ENCODE measurements at regions not wholly inside any gene's neighbourhood (a gene's known extent, or its start where the extent isn't known, plus 50 kb on each side); places are given as distances from the start of the nearest gene placed in this dataset.

DNA sequence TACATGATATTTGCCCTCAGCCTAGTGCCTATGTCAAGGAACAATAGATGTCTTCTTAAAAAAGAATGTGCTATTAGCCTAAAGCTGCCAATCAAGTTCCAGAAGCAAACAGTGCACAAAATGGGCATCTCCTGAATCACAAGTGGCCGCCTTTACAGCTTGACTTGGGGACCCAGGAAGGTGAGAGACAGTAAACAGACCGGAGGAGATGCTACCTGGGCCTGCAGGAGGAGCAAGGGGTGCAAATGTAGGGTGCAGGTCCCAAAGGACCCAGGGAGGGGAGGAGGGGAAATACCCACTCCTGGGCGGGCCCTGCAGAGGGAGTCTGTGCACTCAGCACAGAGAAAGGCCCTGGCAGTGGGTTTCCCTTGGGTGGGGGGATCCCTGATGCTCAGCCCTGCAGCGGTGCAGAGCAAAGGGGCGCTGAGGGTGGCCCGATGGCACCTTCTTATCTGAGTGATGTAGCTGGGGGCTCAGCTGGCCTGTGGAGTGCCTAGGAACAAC, 147.7 kb downstream of the WDR11 start:
- Mint-ChIP-seq H3K36me3 (no peaks in the 10 kb centered on the region), H3K4me3 (no peak overlapping the region), H3K4me1 (no peaks in the 10 kb centered on the region), H3K9me3 (peaks cover 0 to 2% (median under 1%) of the 10 kb centered on the region in 3 donors), H3K27ac (no peak overlapping the region), H3K27me3 (peaks cover 3 to 13% of the 10 kb centered on the region in 2 donors)
- no peak overlapping the region for H3K27ac ChIP-seq (ENCODE audit: low read length)
- H3K36me3 ChIP-seq (ENCODE audit: control insufficient read depth in 2 of 2, extremely low read depth in 1 of 2, insufficient read depth in 1 of 2, low read length in 1 of 2): no peaks in the 10 kb centered on the region
- no peak overlapping the region for H3K4me3 ChIP-seq (ENCODE audit: control insufficient read depth in 1 of 2, extremely low read depth in 1 of 2, low read length in 1 of 2)
- CTCF ChIA-PET: no interaction called here
- 64% methylated on average over 6 of the region's 6 CpGs for WGBS (ENCODE audit: insufficient coverage)
- POLR2A ChIA-PET: no interaction called here
- no peaks in the 10 kb centered on the region for H3K4me1 ChIP-seq (ENCODE audit: control insufficient read depth in 1 of 2, extremely low read depth in 1 of 2, insufficient read depth in 2 of 2, low read length in 2 of 2)
- ATAC-seq (replicated peaks in 1 of 4): no peak
- H3K9me3 ChIP-seq: no peaks in the 10 kb centered on the region
- peaks cover 0 to 21% of the 10 kb centered on the region in 2 experiments for H3K27me3 ChIP-seq (replicated peaks in 1 of 2; ENCODE audit: control insufficient read depth in 2 of 2, extremely low read depth in 1 of 2, insufficient read depth in 2 of 2, low read length in 1 of 2)
- no peak for DNase-seq

DNA sequence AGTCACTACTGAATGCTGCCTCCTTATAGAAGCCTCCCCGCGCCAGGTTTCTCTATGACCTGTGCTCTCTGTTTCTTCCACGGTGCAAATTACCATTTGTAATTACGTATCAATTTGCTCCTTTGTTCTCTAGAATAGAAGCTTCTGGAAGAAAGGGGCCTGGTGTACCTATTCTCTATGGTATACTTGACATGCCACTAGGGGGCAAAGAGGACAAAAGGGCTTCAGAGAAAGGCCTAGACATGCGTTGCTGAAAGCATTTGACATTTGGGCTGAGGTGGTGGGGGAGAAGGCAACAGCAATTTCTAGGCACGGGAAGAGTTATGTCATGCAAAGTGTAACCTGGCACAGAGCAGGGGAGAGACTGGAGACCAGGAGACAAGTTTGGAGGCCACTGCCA, 148.7 kb downstream of the WDR11 start:
- ChIA-PET CTCF (no interaction called here), POLR2A (no interaction called here)
- Histone ChIP-seq H3K4me1 (ENCODE audit: control insufficient read depth in 1 of 2, extremely low read depth in 1 of 2, insufficient read depth in 2 of 2, low read length in 2 of 2) (no peaks in the 10 kb centered on the region), H3K27ac (ENCODE audit: low read length) (no peak overlapping the region), H3K36me3 (ENCODE audit: control insufficient read depth in 2 of 2, extremely low read depth in 1 of 2, insufficient read depth in 1 of 2, low read length in 1 of 2) (no peaks in the 10 kb centered on the region), H3K27me3 (replicated peaks in 1 of 2; ENCODE audit: control insufficient read depth in 2 of 2, extremely low read depth in 1 of 2, insufficient read depth in 2 of 2, low read length in 1 of 2) (peaks cover 0 to 21% of the 10 kb centered on the region in 2 experiments), H3K4me3 (ENCODE audit: control insufficient read depth in 1 of 2, extremely low read depth in 1 of 2, low read length in 1 of 2) (no peak overlapping the region), H3K9me3 (no peaks in the 10 kb centered on the region)
- no peaks in the 10 kb centered on the region for H3K36me3 Mint-ChIP-seq
- no peaks in the 10 kb centered on the region for H3K4me1 Mint-ChIP-seq
- H3K27me3 Mint-ChIP-seq: peaks cover 3 to 13% of the 10 kb centered on the region in 2 donors
- H3K27ac Mint-ChIP-seq: no peak overlapping the region
- H3K4me3 Mint-ChIP-seq: no peak overlapping the region
- 80% methylated on average over 2 of the region's 6 CpGs for WGBS (ENCODE audit: insufficient coverage)
- DNase-seq (no peak), ATAC-seq (replicated peaks in 1 of 4) (no peak)
- H3K9me3 Mint-ChIP-seq: peaks cover 7 to 9% (median 7%) of the 10 kb centered on the region in 3 donors

DNA sequence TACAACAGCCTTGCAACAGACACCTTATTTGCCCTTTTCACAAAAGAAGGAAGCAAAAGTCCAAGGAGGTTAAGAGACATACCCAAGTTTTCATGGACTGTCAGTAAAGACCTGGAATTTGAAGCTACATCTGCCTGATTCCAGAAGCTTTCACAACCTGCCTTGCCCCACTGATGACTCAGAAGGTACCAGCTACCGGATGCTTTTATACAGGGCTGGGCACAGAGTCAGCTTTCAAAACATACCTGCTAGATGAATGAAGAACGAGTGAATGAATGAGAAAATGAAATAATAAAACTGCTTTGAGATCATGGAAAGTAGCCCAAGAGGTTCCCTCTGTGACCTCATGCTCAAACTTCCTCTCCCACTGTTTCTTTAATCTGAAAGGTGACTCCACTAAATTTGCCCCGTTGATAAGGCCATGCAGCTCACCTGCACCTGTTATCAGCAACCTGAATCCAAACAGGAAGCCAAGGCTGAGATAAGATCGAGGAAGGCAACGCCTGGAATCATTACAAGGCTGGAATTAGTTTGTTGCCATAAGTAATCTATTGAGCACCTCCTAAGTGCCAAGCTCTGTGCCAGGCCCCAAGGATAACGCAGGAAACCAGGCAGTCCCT, 151.5 kb downstream of the WDR11 start:
- Histone ChIP-seq H3K27ac (ENCODE audit: low read length) (no peak overlapping the region), H3K27me3 (replicated peaks in 1 of 2; ENCODE audit: control insufficient read depth in 2 of 2, extremely low read depth in 1 of 2, insufficient read depth in 2 of 2, low read length in 1 of 2) (peaks cover 0 to 21% of the 10 kb centered on the region in 2 experiments), H3K36me3 (ENCODE audit: control insufficient read depth in 2 of 2, extremely low read depth in 1 of 2, insufficient read depth in 1 of 2, low read length in 1 of 2) (no peaks in the 10 kb centered on the region), H3K4me3 (ENCODE audit: control insufficient read depth in 1 of 2, extremely low read depth in 1 of 2, low read length in 1 of 2) (no peak overlapping the region), H3K4me1 (ENCODE audit: control insufficient read depth in 1 of 2, extremely low read depth in 1 of 2, insufficient read depth in 2 of 2, low read length in 2 of 2) (no peaks in the 10 kb centered on the region), H3K9me3 (peaks cover 4% of the 10 kb centered on the region)
- 60% methylated on average over 1 of the region's 6 CpGs for WGBS (ENCODE audit: insufficient coverage)
- ATAC-seq (replicated peaks in 1 of 4): no peak
- no peak overlapping the region for H3K27ac Mint-ChIP-seq
- H3K9me3 Mint-ChIP-seq: peaks cover 13 to 27% (median 27%) of the 10 kb centered on the region in 3 donors
- DNase-seq: no peak
- POLR2A ChIA-PET: no interaction called here
- no peaks in the 10 kb centered on the region for H3K4me1 Mint-ChIP-seq
- H3K4me3 Mint-ChIP-seq: no peak overlapping the region
- no peaks in the 10 kb centered on the region for H3K36me3 Mint-ChIP-seq
- H3K27me3 Mint-ChIP-seq: peaks cover 0 to 4% of the 10 kb centered on the region in 2 donors
- CTCF ChIA-PET: no interaction called here

DNA sequence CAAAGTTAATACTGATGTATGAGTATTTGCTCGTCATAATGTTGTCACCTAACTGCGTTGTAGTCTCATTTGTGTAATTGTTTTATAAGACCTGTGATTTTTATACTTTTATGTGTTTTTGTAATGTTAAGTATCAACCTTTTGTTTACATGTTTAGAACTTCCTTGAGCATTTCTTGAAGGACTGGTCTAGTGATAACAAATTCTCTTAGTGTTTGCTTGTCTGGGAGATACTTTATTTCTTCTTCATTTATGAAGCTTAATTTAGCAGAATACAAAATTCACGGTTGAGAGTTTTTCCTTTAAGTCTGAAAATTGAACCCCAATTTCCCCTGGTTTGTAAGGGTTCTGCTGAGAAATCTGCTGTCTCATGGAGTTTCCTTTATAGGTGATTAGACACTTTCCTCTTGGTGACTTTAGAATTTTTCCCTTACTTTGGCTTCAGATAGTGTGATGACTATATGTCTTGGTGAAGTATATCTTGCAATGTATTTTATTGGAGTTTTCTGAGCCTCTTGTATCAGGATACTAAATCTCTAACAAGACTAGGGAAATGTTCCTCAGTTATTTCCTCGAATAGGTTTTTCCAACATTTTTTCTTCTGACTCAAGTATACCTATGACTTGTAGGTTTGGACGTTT, 154.9 kb downstream of the WDR11 start:
- ATAC-seq (replicated peaks in 1 of 4): no peak
- Mint-ChIP-seq H3K27ac (no peak overlapping the region), H3K4me1 (no peaks in the 10 kb centered on the region), H3K9me3 (peaks cover 13 to 35% (median 29%) of the 10 kb centered on the region in 3 donors), H3K27me3 (no peaks in the 10 kb centered on the region), H3K36me3 (no peaks in the 10 kb centered on the region), H3K4me3 (no peak overlapping the region)
- WGBS (ENCODE audit: insufficient coverage): no CpG with 5 or more reads among the region's 5 CpGs
- Histone ChIP-seq H3K4me3 (ENCODE audit: control insufficient read depth in 1 of 2, extremely low read depth in 1 of 2, low read length in 1 of 2) (no peak overlapping the region), H3K27ac (ENCODE audit: low read length) (no peak overlapping the region), H3K27me3 (replicated peaks in 1 of 2; ENCODE audit: control insufficient read depth in 2 of 2, extremely low read depth in 1 of 2, insufficient read depth in 2 of 2, low read length in 1 of 2) (no peaks in the 10 kb centered on the region), H3K4me1 (ENCODE audit: control insufficient read depth in 1 of 2, extremely low read depth in 1 of 2, insufficient read depth in 2 of 2, low read length in 2 of 2) (no peaks in the 10 kb centered on the region), H3K9me3 (peaks cover 4% of the 10 kb centered on the region), H3K36me3 (ENCODE audit: control insufficient read depth in 2 of 2, extremely low read depth in 1 of 2, insufficient read depth in 1 of 2, low read length in 1 of 2) (no peaks in the 10 kb centered on the region)
- ChIA-PET CTCF (no interaction called here), POLR2A (no interaction called here)
- no peak for DNase-seq

DNA sequence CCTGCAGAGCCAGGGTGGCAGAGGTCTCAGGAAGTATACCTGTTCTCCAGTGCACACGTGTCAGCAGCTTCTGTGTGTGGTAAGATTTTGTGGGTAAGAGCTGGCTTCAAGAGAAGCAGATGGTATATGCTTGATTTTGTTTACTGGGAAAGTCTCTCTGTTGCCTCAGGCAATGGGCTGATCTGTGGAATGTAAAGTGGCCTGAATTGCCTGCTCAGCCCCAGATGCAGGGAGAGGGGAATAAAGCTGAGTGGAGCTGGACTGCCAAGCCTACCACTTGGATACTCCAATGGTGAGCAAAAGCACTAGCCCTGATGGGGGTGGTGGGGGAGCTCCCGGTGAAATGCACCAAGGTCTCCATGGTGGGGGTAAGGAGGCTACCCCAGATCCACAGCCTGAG, 156.1 kb downstream of the WDR11 start:
- H3K36me3 Mint-ChIP-seq: no peaks in the 10 kb centered on the region
- Histone ChIP-seq H3K27me3 (replicated peaks in 1 of 2; ENCODE audit: control insufficient read depth in 2 of 2, extremely low read depth in 1 of 2, insufficient read depth in 2 of 2, low read length in 1 of 2) (no peaks in the 10 kb centered on the region), H3K36me3 (ENCODE audit: control insufficient read depth in 2 of 2, extremely low read depth in 1 of 2, insufficient read depth in 1 of 2, low read length in 1 of 2) (no peaks in the 10 kb centered on the region), H3K4me3 (ENCODE audit: control insufficient read depth in 1 of 2, extremely low read depth in 1 of 2, low read length in 1 of 2) (no peak overlapping the region), H3K9me3 (peaks cover 4% of the 10 kb centered on the region), H3K27ac (ENCODE audit: low read length) (no peak overlapping the region), H3K4me1 (ENCODE audit: control insufficient read depth in 1 of 2, extremely low read depth in 1 of 2, insufficient read depth in 2 of 2, low read length in 2 of 2) (no peaks in the 10 kb centered on the region)
- ATAC-seq (replicated peaks in 1 of 4) (no peak), DNase-seq (no peak)
- ChIA-PET POLR2A (no interaction called here), CTCF (no interaction called here)
- no peak overlapping the region for H3K4me3 Mint-ChIP-seq
- H3K27ac Mint-ChIP-seq: no peak overlapping the region
- H3K27me3 Mint-ChIP-seq: peaks cover 0 to 5% of the 10 kb centered on the region in 2 donors
- H3K9me3 Mint-ChIP-seq: peaks cover 18 to 40% (median 29%) of the 10 kb centered on the region in 3 donors
- no peaks in the 10 kb centered on the region for H3K4me1 Mint-ChIP-seq
- WGBS (ENCODE audit: insufficient coverage): 78% methylated on average over 1 of the region's 2 CpGs

DNA sequence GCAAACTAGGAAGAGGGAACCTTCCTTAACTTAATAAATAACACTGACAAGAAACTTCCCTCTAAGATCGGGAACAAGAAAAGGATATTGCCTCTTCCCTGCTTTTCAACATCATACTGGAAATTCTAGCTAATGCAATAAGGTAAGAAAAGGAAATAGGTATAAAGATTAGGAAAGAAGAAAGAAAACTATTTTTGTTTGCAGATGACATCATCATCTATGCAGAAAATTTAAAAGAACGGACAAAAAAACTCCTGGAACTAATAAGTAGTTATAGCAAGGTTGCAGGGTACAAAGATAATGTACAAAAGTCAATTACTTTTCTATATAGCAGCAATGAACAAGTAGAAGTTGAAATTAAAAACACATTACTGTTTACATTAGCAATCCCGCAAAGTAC, 164.8 kb downstream of the WDR11 start:
- peaks cover 0 to 5% of the 10 kb centered on the region in 2 donors for H3K27me3 Mint-ChIP-seq
- H3K4me1 ChIP-seq (ENCODE audit: control insufficient read depth in 1 of 2, extremely low read depth in 1 of 2, insufficient read depth in 2 of 2, low read length in 2 of 2): no peaks in the 10 kb centered on the region
- no peaks in the 10 kb centered on the region for H3K27me3 ChIP-seq (replicated peaks in 1 of 2; ENCODE audit: control insufficient read depth in 2 of 2, extremely low read depth in 1 of 2, insufficient read depth in 2 of 2, low read length in 1 of 2)
- no peak for DNase-seq
- no peak for ATAC-seq (replicated peaks in 1 of 4)
- H3K9me3 Mint-ChIP-seq: peaks cover 10 to 14% (median 14%) of the 10 kb centered on the region in 3 donors
- no peak overlapping the region for H3K27ac ChIP-seq (ENCODE audit: low read length)
- POLR2A ChIA-PET: no interaction called here
- H3K4me1 Mint-ChIP-seq: no peaks in the 10 kb centered on the region
- CTCF ChIA-PET: no interaction called here
- H3K36me3 Mint-ChIP-seq: no peaks in the 10 kb centered on the region
- H3K27ac Mint-ChIP-seq: no peak overlapping the region
- no peak overlapping the region for H3K4me3 Mint-ChIP-seq
- no peak overlapping the region for H3K4me3 ChIP-seq (ENCODE audit: control insufficient read depth in 1 of 2, extremely low read depth in 1 of 2, low read length in 1 of 2)
- no CpG with 5 or more reads among the region's 3 CpGs for whole genome bisulfite sequencing (ENCODE audit: insufficient coverage)
- H3K9me3 ChIP-seq: no peaks in the 10 kb centered on the region
- no peaks in the 10 kb centered on the region for H3K36me3 ChIP-seq (ENCODE audit: control insufficient read depth in 2 of 2, extremely low read depth in 1 of 2, insufficient read depth in 1 of 2, low read length in 1 of 2)
